ENCODE measurements at regions not wholly inside any gene's neighbourhood (a gene's known extent, or its start where the extent isn't known, plus 50 kb on each side); places are given as distances from the start of the nearest gene placed in this dataset.

GRCh38 chr5:164027738-164028137 is 522.3 kb downstream of the MAT2B start:
- no peak for DNase-seq (ENCODE audit: low spot score)

GRCh38 chr5:164038128-164038783 is 532.8 kb downstream of the MAT2B start:
- no peak for DNase-seq (ENCODE audit: low spot score)

GRCh38 chr5:164041105-164041504 is 535.7 kb downstream of the MAT2B start:
- DNase-seq (ENCODE audit: low spot score) = no peak

- no peak for DNase-seq (ENCODE audit: low spot score)
Observed at GRCh38 chr5:164048359-164048926, 543.0 kb downstream of the MAT2B start.

- DNase-seq (ENCODE audit: low spot score) = no peak
Observed at GRCh38 chr5:164051745-164052144, 546.3 kb downstream of the MAT2B start.

- DNase-seq (ENCODE audit: low spot score) = no peak
Observed at GRCh38 chr5:164052536-164053093, 547.2 kb downstream of the MAT2B start.

- DNase-seq (ENCODE audit: low spot score) = no peak
Observed at GRCh38 chr5:164053123-164053522, 547.7 kb downstream of the MAT2B start.

GRCh38 chr5:164054461-164054860 is 549.0 kb downstream of the MAT2B start:
- no peak for DNase-seq (ENCODE audit: low spot score)

GRCh38 chr5:164057121-164057520 is 551.7 kb downstream of the MAT2B start:
- no peak for DNase-seq (ENCODE audit: low spot score)

GRCh38 chr5:164058621-164059020 is 553.2 kb downstream of the MAT2B start:
- DNase-seq (ENCODE audit: low spot score) = no peak

- no peak for DNase-seq (ENCODE audit: low spot score)
Observed at GRCh38 chr5:164059471-164059870, 554.1 kb downstream of the MAT2B start.

GRCh38 chr5:164060786-164061355 is 555.5 kb downstream of the MAT2B start:
- DNase-seq (ENCODE audit: low spot score) = no peak

GRCh38 chr5:164062304-164062703 is 556.9 kb downstream of the MAT2B start:
- no peak for DNase-seq (ENCODE audit: low spot score)

- no peak for DNase-seq (ENCODE audit: low spot score)
Observed at GRCh38 chr5:164065266-164065665, 559.8 kb downstream of the MAT2B start.

- no peak for DNase-seq (ENCODE audit: low spot score)
Observed at GRCh38 chr5:164071671-164072070, 566.3 kb downstream of the MAT2B start.

GRCh38 chr5:164073081-164073480 is 567.7 kb downstream of the MAT2B start:
- no peak for DNase-seq (ENCODE audit: low spot score)

- no peak for DNase-seq (ENCODE audit: low spot score)
Observed at GRCh38 chr5:164076556-164076955, 571.1 kb downstream of the MAT2B start.

GRCh38 chr5:164090358-164090757 is 584.9 kb downstream of the MAT2B start:
- DNase-seq (ENCODE audit: low spot score) = no peak

GRCh38 chr5:164091836-164092235 is 586.4 kb downstream of the MAT2B start:
- DNase-seq (ENCODE audit: low spot score) = no peak

GRCh38 chr5:164094291-164094690 is 588.9 kb downstream of the MAT2B start:
- DNase-seq (ENCODE audit: low spot score) = no peak

- no peak for DNase-seq (ENCODE audit: low spot score)
Observed at GRCh38 chr5:164097749-164098148, 592.3 kb downstream of the MAT2B start.

- no peak for DNase-seq (ENCODE audit: low spot score)
Observed at GRCh38 chr5:164098531-164098930, 593.1 kb downstream of the MAT2B start.

GRCh38 chr5:164098979-164099378 is 593.6 kb downstream of the MAT2B start:
- DNase-seq (ENCODE audit: low spot score) = no peak
